GM19463 (cell line): ENCODE measurements at regions not wholly inside any gene's neighbourhood (a gene's known extent, or its start where the extent isn't known, plus 50 kb on each side); places are given as distances from the start of the nearest gene placed in this dataset.

Experiments used
- ATAC-seq: cut with Tn5 transposase; IDR thresholded peaks from one replicate; pipeline ENCODE4 v1.9.1; 2021; ENCODE audit warnings: mild to moderate bottlenecking, moderate library complexity; ENCODE audit not compliant: unreplicated experiment

DNA sequence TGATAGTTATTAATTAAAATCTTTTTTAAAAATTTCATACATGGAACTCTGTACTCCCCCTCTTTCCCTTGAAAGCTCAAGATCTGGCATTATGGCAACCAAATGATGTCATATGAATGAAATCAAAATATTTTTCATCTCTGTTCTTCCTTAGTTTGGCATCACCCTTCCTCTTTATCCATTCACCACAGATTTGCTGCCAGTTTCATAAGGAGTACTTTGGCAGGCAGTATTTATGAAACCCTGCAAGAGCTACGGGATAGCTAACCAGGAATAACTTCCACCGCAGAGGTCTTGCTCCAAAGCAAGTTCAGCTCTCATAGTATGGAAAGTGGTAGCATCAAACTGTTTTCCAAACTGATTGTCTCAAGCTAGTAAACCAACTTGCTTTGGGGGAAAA lies 113.9 kb upstream of the DOK5 start:
- ATAC-seq: no peak

DNA sequence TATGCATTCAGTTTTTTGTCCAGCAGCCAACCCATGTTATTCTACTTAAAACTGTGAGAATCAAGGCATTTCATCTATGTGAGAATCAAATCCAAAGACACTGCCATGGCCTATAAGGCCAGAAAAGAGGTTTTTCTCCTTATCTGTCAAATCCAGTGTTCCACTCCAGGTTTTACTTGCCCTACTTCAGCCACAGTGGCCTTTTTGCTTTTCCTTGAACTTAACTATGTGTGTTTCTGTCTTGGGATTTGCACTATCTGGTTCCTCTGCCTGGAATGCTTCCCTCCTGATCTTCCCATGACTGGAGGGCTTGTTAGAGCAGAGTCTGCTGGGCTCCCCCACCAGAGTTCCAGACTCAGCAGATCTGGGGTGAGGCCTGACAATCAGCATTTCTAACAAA lies 113.1 kb upstream of the DOK5 start:
- no peak for ATAC-seq

DNA sequence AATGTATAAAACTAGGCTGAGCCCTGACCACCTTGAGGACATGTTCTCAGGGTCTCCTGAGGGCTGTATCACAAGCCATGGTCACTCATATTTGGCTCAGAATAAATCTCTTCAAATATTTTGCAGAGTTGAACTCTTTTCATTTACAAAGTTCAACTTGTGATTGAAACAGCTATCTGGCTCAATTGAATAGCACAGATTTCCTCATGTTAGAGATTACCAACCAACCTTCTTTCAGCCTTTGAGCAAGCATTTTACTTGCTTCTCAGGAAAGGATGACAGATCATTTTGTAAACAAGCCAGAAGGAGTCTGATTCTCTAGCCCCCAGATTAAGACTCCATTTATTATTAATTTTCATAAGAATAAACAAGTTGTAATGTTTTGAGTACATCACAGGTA lies 111.0 kb upstream of the DOK5 start:
- no peak for ATAC-seq

DNA sequence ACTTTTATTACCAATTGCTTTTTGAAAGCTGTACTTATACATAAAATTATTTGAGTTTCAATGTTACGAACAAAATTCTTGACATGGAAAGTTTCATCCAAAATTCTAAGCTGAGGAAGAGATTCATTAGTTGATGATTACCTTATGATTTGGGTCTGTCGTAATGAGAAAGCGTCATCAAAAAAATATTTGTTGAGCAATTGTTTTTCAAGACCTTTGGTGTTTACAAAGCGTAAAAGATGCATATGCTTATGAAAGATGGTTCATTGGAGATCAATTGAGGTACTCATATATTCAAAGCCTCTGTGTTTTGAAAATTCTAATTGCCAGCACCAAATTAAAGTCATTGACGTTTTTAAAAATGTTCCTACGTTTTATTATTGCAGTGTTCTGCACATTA lies 110.5 kb upstream of the DOK5 start:
- ATAC-seq: no peak

DNA sequence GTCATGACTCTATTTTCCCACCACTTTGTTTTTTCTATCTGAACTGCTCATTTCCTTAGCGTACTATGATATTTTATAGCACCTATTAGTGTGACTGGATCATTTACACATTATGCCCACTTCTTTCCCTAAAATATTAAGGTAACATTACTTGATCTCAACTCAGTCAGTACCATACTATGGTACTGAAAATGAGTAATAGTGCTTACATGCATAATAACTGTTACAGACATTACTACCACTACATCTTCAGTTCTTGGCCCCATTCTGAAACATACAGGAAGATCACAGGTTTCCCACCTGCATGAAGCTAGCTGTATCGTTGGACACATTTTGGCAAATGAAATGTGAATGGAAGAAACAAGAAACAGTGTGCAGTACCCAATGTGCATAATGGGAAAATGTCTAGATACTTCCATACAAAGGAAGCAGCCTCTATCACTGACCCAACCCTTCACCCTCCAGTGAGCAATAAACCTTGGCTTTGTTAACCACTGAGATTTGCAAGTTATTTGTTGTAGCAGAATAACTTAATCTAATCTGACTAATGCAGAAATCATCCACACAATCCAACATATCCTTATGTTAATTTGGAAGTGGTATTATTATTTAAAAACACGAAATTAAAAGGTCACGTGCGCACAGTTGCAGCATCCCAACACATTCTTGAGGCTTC lies 108.6 kb upstream of the DOK5 start:
- no peak for ATAC-seq

DNA sequence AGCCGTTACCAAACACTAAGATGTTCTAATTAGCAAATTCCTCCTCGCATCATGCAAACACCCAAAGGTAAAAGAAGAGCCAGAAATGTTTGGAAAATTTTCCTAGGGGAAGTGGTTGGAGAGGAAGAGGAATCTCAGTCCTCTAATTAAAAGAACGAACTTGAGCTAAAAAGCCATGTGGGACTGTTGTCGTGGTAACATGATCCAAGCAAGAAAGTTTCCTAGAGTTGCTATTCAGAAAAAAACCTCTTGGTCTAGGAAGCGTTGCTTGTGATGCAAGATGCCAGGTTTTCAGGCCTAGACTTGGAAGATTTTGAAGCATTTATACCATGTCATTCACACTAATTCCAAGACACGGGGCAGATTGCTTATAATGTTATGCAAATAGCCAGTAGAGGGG lies 106.8 kb upstream of the DOK5 start:
- no peak for ATAC-seq

DNA sequence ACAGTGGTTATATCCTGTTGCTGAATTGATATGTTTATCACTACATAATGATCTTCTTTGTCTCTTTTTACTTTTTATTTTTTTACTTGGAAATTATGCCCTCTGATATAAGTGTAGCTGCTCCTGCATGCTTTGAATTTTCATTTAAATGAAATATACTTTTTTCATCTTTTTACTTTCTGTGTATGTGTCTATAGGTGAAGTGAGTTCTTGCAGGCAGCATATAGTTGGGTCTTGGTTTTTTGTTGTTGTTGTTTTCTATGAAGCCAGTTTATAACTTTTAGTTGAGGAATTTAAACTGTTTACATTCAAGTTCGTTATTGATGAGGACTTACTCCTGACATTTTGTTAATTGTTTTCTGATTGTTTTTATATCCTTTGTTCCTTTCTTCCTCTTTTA lies 103.1 kb upstream of the DOK5 start:
- ATAC-seq: no peak

DNA sequence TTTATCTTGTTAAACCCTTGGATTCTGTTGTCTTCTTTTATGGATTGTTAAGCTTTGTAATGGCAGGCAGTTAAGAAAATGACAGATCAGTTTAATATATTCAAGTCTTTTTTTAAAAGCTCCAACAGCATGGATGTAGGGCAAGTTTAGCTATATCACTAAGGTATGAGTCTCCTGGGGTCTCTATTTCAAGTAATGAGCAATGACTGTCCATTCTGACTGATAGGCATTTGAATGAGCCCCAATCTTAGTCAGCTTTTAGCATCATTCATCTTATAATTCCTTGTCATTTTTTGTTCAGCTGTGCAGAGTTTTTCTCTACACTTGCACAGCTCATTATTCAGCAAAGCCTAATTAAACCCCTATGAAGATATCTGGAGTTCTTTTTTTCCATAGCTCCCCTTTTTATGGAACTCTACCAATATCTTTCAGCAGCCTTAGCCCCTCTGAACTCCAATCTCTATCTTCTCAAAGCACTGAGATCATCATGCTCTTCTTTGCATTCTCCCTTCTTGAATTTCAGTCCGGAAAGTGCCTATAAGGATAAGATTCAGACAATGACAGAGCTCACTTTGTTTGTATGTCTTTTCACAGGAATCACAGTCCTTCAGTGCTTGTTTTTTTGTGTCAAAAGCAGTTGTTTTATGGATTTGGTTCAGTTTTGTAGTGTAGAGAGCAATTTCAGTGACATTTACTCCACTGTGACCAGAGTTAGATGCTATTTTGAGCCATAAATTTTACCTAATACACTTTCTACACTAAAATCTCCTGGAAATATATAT lies 97.2 kb upstream of the DOK5 start:
- ATAC-seq: no peak

DNA sequence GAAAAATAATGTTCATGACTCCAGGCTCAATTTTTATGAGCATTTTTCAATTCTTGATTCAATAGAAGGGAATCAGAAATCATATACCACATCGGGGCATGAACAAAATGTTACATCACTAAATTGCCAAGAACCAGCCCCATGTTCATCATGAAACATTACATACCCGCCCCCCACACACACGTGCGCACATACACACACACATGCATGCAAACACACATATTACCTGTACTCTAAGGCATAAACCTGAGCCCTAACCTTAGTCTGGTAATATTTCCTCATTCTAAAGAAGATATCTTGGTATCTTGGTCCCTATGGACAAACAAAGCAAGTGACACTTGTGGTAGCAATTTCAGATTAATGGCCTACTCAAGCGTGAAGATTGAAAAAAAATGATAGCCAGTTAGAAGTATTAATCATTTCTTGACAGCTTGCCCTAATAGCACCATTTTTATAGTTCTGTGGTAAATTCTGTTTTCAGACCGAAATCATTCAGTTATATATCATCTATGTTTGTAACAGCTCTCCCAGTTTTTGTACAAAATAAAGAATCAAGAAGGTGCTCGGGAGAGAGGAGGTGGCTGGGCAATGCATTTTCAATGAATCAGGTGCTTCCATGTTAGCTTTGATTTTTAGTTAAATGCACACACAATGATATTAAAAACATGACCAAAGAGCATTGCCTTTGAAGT lies 95.4 kb upstream of the DOK5 start:
- ATAC-seq: no peak

DNA sequence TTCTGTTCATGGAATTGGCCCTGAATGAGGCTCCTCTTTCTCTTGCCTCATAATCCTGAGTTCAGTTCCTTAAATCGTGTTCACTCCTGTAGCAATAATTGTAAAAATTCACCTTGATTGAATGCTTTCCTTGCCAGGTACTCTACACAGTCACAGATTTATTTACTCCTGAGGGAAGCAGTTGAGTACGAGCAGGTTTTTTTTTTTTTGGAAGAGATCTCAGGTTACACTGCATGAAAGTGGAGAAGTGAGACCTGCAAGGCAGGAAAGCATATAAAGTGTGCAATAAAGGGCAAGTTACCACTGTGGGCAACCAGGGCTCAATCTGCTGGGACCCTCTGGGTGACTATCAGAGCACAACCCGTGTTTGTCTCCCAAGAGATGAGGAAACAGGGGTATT lies 93.0 kb upstream of the DOK5 start:
- no peak for ATAC-seq

DNA sequence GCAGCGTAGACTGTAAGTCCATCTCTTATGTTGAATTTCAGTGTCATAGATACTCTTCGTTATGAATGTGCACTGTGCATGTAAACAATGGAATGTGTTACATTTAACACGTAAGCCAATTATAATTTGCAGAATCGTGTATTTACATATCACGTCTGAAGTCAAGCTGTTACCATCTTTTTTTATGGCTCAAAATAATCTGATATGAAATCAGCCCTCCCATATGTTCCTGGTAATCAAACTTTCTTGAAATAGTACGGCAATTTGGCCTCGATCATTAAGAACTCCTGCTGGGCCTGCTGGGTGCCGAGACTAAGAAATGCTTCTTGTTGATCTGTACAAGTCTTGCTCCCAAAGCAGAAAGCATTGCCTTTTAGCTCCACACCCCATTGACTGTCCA lies 89.6 kb upstream of the DOK5 start:
- ATAC-seq: no peak

DNA sequence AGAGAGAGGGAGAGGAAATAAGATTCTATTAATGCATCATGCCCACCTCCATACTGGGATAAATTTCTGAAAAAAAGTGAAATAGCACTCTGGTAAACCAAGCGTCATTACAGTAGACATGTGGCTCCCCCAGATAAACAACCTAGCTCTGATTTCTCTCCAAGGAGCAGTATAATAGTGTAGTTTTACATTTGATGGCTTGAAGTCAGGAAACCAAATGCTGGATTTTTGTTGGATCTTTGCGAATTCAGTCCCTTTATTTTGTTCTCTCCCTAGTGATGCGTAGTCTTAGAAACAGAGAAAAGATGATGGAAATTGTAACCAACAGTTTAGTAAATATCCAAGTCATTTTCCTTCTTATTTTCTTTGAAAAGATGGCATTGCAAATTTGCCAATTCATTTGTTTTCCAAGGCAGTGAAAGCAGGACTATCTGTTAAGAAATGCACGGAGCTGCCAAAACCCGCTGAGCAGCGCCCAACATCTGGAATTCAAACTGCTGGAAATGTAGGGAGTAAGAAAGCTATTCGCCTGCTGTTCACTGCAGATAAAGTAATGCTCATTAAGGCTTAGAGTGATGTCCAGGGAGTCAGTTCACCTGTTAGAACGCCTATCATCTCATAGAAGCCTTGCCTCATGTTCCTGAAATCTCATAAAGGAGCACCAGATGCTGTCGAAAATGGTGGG lies 85.7 kb upstream of the DOK5 start:
- no peak for ATAC-seq

DNA sequence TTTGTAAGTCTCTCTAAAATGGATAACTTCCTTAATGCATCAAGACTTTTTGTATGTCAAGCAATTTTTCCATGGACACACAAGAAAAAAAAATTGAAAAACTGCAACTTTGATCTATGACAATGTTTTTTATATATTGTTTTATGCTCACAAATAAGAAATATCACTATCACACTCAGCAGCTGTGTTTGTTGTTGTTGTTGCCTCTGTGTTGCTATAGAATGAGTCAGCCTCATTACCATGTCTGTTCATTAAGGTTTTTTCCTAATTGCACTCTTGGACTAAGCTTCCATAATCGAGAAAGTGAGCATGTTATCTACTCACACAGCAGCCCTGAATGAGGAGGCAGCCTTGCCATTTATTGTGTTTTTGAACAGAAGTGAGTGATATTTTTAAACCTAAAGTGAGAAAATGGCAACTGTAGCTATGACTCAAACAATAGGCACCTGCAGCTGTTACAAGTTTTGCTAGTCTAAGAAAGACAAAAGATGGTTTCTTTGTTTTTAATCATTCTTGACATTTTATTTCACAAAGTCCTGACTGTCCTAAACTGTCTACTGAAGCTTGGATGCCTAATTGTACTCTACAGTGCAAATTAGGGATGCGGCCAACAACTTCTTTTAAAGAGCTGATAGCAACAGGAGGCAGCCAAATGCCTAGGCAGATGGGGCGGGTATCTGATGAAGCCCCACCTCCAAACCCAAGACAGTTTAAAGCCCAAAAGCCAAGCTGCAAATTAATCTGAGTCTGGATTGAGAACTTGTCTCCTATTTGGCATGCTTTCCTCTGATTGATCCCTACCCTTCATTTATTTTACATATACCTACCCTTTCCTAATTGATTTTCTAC lies 77.9 kb upstream of the DOK5 start:
- no peak for ATAC-seq

DNA sequence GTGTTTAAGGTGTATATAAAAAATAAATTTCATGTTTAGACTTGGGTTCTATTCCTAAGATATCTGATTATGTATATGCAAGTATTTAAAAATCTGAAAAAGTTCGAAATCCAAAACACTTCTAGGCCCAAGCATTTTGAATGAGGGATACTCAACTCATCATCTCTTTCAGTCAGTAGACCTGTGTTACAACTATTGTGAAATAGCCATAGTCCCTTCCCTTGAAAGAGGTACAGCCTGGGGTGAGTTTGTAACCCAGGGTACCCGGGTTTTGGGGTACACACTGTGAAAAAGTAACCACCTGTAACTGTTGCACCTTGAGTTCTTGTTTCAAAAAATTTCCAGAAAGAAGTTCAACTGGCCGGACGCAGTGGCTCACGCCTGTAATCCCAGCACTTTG lies 76.6 kb upstream of the DOK5 start:
- no peak for ATAC-seq

DNA sequence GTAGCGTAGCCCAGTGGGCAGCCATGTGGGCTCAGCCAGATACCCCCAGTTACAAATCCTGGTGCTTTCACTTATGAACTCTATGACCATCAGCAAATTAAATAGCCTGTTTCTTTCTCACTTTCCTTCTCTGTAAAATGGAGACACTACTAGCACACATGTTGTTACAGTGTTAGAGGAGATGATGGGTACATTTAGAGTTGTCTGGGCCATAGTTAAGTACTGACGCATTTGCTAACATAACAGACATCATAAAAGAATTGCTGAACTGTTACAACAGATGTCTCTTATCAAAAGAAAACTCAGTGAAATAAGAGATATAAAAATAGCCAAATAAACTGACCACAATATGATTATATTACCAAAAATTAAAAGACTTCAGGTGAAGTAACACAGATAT lies 69.9 kb upstream of the DOK5 start:
- ATAC-seq: no peak

DNA sequence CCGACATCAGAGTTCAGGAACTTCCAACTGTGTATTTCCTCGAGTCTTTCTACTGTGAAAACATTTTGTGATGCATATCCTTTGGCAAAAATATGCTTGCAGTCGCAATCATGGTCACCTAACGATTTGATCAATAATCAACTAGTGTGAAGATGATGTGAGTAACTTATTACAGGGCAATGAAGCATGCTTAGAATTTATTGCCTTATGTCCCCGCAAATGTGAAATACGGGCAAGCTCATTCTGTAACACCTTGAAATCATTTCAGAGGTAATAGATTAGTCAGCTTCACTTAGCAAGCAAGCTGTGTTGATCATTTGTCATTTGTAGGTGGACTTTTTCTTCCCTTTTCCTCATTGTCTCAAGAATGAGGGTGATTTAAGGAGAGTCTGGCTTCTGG lies 67.9 kb upstream of the DOK5 start:
- no peak for ATAC-seq

DNA sequence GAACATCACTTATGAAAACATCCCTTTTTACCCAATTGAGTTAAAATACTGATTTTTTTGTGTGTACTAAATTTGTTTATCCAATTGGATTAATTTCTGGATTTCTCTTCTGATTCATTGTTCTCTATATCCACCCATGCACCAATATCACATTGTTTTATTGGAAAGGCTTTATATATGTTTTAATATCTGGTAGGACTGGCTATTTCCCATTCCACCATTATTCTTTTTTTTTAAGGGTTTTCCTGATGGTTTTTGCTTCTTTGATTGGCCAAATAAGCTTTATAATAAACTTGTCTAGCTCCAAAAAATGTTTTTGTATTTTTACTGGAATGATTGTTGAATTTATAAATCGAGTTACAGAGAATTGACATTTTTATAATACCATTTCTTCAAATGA lies 59.4 kb upstream of the DOK5 start:
- no peak for ATAC-seq

DNA sequence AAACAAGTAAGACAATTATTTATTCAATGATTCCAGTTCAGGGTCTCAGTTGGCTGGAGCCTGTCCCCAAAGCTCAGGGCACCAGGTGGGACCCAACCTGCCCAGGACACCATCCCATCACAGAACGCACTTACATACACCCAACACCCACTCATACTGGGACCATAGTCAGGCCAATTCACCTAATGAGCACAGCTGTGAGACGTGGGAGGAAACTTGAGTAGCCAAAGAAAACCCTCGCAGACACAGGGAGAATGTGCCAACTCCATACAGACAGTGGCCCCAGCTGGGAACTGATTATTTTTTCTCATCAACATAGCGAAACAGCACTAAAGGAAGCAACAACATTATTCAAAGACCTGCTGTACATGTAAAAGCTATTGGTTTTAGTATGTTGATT lies 58.6 kb upstream of the DOK5 start:
- ATAC-seq: no peak

DNA sequence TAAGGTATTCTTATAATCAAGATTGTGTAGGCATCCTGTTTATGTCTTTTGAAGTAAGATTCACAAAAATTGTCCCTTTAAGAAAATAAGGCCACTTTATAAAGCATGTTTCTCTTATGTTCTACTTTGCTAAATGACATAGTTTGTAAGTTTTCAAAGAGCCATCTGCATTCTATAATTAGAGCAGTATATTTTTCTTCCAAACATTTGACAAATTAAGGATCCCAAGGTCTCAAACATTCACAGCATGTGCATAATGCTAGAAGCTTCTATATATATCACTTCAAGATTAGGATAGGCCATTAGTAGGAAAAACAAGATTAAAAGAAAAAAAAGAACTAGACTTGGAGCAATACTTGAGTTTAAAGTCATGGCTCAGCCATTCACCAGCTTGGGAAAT lies 55.9 kb upstream of the DOK5 start:
- no peak for ATAC-seq
